ENCODE measurements at regions not wholly inside any gene's neighbourhood (a gene's known extent, or its start where the extent isn't known, plus 50 kb on each side); places are given as distances from the start of the nearest gene placed in this dataset.

DNA sequence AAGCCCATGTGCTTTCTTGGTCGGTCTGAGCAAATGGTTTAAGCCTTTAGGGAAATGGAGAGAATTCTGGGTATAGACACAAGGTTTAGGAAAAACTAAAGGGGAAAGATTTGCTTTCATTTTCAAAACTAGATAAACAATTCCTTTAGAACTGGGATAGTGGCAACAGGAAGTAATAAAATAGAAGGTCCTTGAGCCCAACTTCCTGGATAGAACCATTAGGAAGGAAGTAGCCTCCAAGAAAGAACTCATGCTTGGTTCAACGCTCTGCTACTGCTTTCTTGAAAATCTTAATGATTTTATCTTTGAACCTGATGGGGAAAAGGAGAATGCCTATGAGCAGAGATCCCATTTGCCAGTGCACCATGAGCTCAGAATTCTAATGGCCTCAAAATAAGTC, 147.0 kb upstream of the THRB start:
- no peak for DNase-seq (ENCODE audit: low read depth)

DNA sequence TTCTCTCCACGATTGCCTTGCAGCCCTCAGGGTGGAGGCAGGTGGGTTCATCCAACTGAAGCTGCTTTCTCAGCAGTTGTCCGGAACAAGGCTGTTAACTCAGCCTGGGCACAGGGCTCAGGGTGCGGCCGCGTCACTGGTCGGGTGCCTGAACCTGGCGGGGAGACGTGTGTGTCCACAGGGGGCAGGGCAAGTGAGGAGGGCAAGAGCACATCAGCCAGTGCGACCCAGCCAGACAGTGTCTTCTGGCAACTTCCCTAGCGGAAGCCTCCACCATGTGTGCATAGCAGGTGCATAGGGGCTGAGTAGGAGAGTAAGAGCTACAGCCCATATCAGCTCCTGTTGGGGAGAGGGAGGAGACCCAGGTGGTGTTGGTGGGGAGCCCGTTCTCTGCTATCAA, 150.4 kb upstream of the THRB start:
- no peak for DNase-seq (ENCODE audit: low read depth)

DNA sequence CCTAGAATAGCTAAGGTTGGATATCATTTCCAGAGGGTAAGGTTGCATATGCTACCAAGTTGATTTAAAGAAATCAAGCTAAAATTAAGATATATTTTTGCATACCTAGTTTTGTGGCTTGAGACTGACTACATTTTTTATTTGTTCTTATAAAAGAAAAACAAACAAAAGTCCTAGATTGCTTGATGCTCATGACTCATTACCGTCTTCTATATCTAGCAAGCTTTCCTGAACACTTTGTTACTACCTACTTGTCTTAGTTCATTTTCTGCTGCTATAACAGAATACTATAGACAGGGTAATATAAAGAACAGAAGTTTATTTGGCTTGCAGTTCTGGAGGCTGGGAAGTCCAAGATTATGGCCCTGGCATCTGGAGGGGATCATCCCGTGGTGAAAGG, 152.1 kb upstream of the THRB start:
- no peak for DNase-seq (ENCODE audit: low read depth)

DNA sequence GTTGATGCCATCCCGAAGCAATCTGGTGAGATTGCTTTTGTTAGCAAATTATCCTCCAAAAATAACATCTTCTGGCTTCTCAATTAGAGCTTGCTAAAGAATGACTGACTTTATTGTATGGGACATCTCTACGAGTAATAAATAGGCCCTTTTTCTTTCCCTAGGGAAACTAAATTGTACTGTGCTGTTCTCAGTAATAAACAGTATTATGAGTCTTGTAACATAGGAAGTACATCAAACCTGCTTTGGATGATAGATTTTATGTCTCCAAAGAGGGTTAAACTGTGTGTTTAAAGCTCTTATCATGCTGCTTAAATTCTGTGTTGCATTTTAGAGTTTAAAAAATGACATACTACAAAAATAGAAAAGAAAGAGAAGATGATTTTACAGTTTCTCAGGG, 153.4 kb upstream of the THRB start:
- no peak for DNase-seq (ENCODE audit: low read depth)

DNA sequence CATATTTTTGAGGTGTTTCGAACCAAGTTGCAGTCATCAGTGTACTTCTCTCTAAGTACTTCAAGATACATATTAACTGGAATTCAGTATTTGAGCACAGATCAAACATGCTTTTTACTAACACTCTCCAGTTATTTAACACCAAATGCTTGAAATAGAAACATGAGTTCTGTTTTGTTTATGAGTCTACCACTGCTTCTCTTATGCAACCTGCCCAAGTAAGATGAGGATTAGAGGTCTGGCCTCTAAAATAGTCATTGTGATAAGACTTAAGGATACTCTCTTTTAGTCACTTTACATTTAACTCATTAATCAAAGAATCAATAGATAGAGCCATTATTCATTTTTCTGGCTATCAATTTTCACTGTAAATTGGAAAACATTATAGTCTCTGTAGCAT, 156.2 kb upstream of the THRB start:
- no peak for DNase-seq (ENCODE audit: low read depth)

DNA sequence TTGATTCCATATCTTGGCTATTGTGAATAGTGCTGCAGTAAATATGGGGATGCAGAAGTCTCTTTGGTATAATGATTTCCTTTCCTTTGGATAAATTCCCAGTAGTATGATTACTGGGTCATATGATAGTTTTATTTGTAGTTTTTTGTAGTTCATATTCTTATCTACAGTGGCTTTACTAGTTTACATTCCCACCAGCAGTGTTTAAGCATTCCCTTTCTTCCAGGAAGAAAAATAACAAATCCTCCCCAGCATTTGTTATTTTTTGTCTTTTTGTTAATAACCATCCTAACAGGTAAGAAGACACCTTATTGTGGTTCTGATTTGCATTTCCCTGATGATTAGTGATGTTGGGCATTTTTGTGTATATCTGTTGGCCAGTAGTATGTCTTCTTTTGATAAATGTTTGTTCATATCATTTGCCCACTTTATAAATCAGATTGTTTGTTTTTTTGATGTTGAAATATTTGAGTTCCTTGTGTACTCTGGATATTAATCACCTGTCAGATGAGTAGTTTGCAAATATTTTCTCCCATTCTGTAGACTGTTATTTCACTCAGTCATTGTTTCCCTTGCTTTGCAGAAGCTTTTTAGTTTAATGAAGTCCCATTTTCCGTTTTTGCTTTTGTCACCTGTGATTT, 163.3 kb upstream of the THRB start:
- no peak for DNase-seq (ENCODE audit: low read depth)

DNA sequence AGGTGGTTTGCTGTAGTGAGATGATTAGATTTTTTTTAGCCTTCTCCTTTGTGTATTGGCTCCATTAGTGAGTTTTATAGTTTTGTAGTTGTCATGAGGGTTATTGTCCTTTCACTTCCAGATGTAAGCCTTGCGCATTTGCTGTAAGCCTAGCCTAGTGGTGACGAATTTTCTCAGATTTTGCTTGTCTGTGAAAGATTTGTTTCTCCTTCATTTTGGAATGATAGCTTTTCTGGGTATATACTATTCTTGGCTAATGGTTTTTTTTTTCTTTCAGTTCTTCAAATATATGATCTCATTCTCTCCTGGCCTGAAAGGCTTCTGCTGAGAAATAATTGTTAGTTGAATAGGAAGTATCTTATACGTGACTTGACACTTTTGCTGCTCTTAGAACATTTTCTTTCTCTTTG, 166.5 kb upstream of the THRB start:
- DNase-seq (ENCODE audit: low read depth), result no peak

DNA sequence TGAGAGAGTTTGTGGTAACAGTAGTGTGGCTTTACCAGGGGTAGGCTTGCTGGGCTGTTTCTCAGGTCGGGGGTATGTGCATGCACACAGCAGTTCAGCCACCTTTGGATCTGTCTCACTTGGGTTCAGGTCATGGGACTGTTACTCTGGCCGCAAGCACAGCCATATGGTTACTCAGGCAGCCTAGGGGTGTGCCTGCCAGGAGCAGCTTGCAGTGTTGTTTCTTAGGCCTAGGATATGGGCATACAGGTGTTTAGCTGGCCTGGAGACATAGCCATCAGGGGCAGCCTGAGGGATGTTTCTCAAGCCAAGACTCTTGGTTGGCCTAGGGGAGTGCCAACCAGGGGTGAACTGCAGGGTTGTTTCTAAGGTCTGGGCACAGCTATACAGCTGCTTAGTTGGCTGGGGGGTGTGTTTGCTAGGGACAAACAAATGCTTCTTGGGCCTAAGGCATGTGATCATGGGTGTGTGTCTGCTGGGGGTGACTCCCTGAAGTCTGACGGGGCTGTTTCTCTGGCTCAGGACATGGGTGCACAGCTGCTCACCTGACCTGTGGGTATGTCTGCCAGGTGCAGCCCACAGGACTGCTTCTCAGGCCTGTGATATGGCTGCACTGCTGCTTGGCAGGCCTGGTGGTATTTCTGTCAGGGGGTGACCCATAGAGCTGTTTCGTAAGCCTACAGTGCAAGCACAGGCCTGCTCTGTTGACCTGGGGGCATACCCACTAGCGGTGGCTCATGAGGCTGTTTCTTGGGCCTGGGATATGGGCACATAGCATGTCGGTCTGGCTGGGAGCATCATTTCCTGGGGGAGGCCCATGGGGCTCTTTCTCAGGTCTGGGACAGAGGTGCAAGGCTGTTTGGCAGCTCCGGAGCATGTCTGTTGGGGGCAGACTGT, 168.0 kb upstream of the THRB start:
- no peak for DNase-seq (ENCODE audit: low read depth)

DNA sequence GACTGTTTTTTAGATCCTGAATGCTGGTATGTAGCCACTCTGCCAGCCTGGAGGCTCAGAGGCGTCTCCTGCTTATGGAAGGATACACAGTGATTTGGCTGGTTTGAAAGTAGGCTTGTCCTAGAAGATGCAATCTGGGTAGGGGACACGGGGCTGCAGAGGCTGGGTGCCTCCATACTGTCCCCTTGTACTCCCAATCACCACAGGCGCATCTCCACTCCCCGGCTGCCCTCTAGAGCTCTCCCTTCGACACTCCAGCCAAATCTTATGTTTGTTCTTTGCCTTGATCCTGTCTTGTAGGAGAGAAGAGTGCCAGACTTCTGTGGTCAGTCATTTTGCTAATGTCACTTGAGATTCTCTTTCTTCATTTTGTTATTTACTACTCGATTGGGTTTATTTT, 168.8 kb upstream of the THRB start:
- no peak for DNase-seq (ENCODE audit: low read depth)

DNA sequence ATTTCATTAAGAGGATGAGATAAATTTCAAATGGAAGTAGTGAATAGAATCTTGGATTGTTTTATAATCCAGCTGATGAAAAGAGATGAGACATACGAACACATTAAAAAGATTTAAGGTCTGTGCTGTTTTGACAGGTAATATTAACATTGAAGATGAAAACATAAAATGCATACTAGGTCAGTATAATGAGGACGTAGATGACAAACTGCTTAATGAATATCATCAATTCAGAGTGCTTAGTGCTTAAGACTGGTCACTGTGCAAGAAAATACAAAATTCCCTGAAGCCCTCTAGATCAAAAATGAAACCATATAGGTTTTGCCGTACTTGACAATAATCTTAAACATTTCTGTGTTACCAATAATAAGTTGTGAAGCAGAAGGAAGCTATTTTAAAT, 173.4 kb upstream of the THRB start:
- DNase-seq (ENCODE audit: low read depth), result no peak

DNA sequence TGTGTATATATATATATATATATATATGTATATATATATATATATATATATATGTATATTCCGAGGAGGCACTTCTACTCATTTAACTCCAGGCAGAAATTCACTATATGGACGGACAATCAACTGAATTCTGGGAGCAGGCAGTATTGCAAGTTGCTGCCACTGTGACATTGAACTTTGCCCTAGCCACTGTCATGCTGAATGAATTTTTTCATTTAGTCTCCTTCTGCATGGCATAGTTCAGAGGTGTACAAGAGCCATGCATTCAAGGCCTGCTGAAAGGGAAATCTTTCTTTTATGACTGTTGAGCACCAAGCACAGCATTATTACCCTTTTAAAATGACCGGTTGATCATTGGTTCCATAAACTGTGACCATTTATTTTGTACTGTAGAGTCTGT, 176.2 kb upstream of the THRB start:
- DNase-seq (ENCODE audit: low read depth), result no peak

DNA sequence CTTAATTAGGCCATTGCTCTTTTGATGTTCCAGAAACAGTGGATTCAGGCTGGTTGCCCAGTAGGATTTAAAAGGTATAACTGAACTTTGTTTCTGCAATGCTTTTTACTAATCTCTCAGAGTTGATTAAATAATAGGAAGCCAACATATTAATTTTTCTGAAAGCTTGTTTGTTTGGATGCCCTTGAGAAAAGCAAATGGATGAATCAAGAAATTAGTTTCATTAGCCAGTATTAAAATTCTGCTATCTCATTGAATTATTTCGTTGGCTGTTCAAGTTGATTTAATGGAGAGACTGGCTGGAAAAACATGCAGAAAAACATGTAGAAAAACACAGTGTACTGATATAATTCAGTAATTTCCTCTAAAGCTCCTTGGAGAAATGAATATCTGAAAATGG, 178.9 kb upstream of the THRB start:
- DNase-seq (ENCODE audit: low read depth), result no peak

DNA sequence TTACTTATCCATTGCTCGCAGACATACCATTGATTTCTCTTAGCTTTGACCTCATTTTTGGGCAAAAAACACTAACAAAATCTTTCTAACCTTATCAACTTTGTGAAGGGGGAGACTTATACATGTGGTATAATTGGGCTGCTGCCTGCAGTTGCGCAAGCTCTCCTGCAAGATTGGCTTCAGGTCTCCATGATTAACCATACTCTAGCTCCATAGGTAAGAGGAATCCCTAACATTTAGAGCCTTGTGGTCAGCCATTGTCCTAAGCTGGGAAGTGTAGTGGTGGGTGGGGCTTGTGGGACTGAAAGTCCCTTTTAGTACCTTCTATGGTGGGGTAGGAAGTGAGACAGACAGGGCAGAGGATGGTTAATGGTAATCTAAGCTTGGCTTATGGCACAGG, 179.6 kb upstream of the THRB start:
- DNase-seq (ENCODE audit: low read depth), result no peak

DNA sequence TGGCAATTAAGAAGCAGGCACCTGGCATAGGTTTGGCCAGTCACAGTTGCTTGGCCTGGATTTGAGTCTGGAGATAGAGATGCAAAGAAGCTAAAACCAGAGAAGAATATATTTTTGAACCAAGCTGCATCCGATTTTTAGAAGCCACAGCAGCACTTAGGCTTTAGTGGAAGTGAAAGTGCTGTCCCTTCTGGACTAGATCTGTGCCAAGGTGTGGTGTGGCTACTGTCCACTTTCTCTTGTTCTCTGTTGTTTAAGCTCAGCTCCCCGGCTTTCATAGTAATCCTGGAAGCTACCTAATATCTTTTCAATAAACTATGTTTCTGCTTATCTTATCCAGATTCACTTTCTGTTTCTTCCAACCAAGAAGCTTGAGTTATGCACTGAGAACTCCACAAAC, 183.4 kb upstream of the THRB start:
- DNase-seq (ENCODE audit: low read depth), result no peak

DNA sequence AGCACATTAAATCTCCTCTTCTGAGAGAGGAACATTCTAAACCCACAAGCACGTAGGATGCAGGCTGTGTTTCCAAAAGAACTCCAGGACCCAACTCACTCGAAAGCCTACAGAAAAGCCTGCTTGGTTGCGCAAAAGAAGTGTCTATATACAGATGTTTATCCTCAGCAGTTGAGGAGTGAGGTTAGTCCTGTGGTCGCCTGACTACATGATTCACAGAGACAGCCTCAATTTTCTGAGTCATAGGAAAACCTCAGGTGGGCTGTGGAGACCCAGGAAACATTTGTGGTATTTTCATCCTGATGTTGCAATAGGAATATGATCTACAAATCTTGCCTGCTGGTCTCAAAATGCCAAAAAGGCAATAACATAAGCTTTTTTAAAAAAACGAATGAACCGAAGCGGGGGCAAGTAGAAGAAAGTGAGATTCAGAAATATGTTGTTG, 183.8 kb upstream of the THRB start:
- DNase-seq (ENCODE audit: low read depth), result peak; percentile 60

DNA sequence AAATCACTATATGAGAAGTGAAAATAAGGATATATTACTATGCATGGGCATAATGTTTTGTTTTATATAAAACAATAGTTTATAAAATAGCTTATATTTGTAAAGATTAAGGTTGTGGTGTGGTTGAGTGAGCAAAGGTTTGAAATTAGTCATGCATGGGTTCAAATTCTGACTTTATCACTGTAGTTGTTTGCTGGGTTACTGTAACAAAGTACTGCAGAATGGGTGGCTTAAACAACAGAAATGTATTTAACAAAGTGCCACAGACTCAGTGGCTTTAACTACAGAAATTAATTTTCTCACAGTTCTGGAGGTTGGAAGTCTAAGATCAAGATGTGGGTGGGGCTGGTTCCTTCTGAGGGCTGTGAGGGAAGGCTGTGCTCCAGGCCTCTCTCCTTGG, 184.8 kb upstream of the THRB start:
- no peak for DNase-seq (ENCODE audit: low read depth)

DNA sequence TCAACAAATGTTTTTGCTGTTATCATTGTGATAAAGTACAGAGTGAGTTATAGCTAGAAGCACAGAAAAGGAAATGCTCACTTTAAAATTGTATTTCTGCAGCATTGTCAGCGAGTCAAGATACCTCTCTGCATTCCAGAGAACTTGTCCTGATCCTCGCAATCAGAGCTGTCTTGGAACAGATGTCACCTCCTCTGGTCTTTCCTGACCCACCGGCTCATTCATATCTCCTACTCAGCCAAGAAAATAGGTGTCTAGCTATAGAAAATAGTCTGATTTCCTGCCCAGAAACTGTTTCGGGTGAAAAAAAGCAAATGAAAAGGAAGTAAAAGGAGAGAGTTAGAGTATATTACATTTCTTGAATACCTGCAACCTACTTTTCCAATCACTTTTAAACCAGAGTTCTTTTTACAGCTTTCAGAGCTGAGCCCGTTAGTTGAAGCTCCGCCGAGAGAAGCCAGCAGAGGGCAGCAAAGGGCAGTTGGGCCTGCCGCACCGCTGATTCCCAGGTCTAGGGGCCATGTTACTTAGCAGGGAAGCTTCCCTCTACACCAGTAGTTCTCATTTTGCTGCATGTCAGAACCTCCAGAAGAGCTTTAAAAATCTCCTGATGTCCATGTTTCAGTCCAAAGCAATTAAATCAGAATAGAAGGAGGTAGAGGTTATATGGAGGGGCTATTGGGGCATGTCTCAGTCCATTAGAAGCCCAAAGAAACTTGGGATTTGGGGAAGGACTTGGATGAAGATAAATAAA, 185.7 kb upstream of the THRB start:
- DNase-seq (ENCODE audit: low read depth), result no peak

DNA sequence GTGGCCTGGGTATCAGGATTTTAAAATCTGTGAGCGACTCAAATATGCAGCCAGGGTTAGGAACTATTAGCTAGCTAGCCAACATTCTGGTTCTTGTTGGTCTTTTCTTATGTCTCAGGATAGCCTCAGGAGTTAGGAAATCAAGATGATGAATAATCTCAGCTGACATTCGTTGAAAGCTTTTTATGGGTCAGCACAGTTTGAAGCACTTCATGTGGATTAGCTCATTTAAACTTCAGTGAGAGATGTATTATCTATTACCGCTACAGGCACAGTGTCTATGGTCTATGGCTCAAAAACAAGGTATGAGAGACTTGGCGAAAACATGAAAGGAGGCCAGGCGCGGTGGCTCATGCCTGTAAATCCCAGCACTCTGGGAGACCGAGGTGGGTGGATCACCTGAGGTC, 187.5 kb upstream of the THRB start:
- peak; percentile 86 for DNase-seq (ENCODE audit: low read depth)

DNA sequence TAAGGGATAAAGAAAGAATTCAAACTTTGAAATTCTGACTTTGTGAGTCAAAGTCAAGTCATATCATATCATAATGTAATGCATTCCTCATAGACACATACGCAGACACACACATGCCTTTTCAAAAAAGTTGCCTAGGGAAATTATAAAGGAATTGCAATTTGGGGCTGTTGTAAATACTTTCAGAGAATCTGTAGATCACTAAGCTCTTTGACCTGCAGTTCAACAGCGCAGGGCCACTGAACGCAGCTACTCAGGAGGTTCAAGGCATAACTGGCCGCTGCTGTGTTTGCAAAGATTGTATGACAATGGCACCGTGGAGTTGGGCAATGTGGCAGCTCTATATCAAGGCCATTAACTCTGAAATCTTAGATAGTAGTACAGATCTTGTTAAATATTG, 188.4 kb upstream of the THRB start:
- DNase-seq (ENCODE audit: low read depth), result no peak

DNA sequence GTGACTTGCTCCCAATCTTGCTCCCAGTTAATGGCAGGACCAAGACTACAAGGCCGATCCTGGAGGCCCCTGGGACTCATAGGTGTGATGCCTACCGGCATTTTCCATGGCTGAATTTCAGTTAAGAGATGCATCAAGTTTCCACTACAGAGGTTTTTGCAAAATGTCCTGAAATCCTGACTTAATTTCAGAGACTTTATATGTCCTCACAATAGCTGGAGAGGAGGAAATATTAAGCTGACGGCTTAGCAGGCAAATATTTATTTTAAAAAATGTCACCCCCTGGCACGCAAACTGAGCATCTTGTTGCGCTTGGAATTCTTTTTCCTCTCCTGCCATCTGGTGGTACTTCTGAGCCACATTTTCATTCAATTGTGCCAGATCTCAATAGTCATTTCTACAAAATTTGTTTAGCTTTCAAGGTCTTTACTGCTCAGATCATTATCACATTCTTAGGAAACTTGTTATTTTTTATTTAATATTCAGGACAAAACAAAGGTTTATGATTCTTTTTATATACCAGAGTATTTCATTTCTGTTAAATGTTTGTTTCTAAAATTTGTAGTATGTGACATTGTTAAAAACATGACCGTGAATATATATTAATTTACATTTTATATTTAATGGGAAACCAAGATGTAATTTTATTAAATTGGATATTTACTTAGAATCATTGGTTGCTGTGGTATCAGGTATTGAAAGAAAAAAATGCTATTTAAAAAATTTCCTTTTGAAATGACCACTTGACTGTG, 189.2 kb upstream of the THRB start:
- peak; percentile 53 for DNase-seq (ENCODE audit: low read depth)

DNA sequence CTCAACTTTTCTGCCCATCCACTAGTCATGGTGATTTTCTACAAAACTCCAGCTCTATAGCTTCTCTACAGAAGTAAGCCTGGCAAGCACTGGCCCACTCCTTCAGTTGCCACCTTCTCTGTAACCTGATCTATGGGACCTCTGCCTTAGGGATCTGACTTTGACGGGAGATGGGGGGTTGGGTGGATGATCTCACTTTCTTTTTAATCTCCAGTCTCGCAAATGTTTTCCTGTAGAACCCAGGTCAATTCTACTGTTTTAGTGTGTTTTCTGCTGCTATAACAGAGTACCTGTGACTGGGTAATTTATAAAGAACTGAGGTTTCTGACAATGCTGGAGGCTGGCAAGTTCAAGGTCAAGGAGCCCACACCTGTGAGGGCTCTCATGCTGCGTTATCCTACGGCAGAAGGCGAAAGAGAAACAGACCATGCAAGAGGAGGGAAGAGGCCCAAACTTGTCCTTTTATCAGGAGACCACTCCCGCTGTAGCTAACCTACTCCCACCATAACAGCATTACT, 189.9 kb upstream of the THRB start:
- DNase-seq (ENCODE audit: low read depth), result no peak

DNA sequence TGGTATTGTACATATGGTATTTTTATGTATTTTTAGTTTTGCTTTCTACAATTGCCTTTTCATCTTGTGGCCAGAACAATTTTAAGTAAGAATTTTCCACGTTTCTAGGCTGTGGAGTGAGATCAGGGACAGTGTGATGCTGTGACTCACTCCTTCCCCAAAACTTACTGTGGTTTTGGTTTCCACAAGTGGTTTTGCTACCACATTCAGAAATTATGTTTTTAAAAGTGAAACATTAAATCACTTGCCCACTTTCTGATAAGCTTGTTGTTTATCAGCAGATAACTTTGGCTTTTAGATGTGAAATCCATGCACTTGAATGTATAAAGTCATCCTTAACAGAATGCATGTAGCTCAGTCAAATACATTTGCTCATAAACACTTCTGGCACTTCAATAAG, 192.2 kb upstream of the THRB start:
- DNase-seq (ENCODE audit: low read depth), result peak; percentile 28

All from GM04504 (cell line).